IPS DF 4.7 (cell line): ENCODE measurements at regions not wholly inside any gene's neighbourhood (a gene's known extent, or its start where the extent isn't known, plus 50 kb on each side); places are given as distances from the start of the nearest gene placed in this dataset.

Experiments
- DNase-seq: peaks from one replicate; pipeline ENCODE4 v3.0.0-alpha.2; 2013; ENCODE audit warnings: low spot score; ENCODE audit errors: extremely low read depth

- DNase-seq, result no peak
Measured at GRCh38 chr5:84693256-84693655, 308.6 kb upstream of the EDIL3 start.

GRCh38 chr5:84688566-84688965 lies 303.9 kb upstream of the EDIL3 start:
- no peak for DNase-seq

- DNase-seq, result no peak
Measured at GRCh38 chr5:84685121-84685894, 300.6 kb upstream of the EDIL3 start.

GRCh38 chr5:84683594-84683993 lies 298.9 kb upstream of the EDIL3 start:
- DNase-seq, result peak; percentile 11

- DNase-seq, result no peak
Measured at GRCh38 chr5:84682531-84682930, 297.9 kb upstream of the EDIL3 start.

- DNase-seq, result no peak
Measured at GRCh38 chr5:84680908-84681307, 296.2 kb upstream of the EDIL3 start.

GRCh38 chr5:84673785-84674184 lies 289.1 kb upstream of the EDIL3 start:
- no peak for DNase-seq

GRCh38 chr5:84667576-84667975 lies 282.9 kb upstream of the EDIL3 start:
- no peak for DNase-seq

GRCh38 chr5:84650429-84650828 lies 265.7 kb upstream of the EDIL3 start:
- DNase-seq, result no peak

- no peak for DNase-seq
Measured at GRCh38 chr5:84647581-84647980, 262.9 kb upstream of the EDIL3 start.

GRCh38 chr5:84642795-84643194 lies 258.1 kb upstream of the EDIL3 start:
- no peak for DNase-seq

GRCh38 chr5:84642324-84642723 lies 257.6 kb upstream of the EDIL3 start:
- DNase-seq, result no peak

- DNase-seq, result no peak
Measured at GRCh38 chr5:84637662-84638375, 253.1 kb upstream of the EDIL3 start.

- DNase-seq, result no peak
Measured at GRCh38 chr5:84635235-84636055, 250.8 kb upstream of the EDIL3 start.

- DNase-seq, result no peak
Measured at GRCh38 chr5:84634256-84634655, 249.6 kb upstream of the EDIL3 start.

GRCh38 chr5:84632418-84632817 lies 247.7 kb upstream of the EDIL3 start:
- DNase-seq, result no peak

- no peak for DNase-seq
Measured at GRCh38 chr5:84628918-84629317, 244.2 kb upstream of the EDIL3 start.

- no peak for DNase-seq
Measured at GRCh38 chr5:84623019-84623418, 238.3 kb upstream of the EDIL3 start.

GRCh38 chr5:84622461-84622860 lies 237.8 kb upstream of the EDIL3 start:
- no peak for DNase-seq

GRCh38 chr5:84618262-84618661 lies 233.6 kb upstream of the EDIL3 start:
- DNase-seq, result no peak

- DNase-seq, result no peak
Measured at GRCh38 chr5:84614906-84615305, 230.2 kb upstream of the EDIL3 start.

- DNase-seq, result no peak
Measured at GRCh38 chr5:84606784-84607183, 222.1 kb upstream of the EDIL3 start.
